ENCODE measurements at regions not wholly inside any gene's neighbourhood (a gene's known extent, or its start where the extent isn't known, plus 50 kb on each side); places are given as distances from the start of the nearest gene placed in this dataset.
A peak's percentile ranks its signal among the peaks of the same experiment; 100 is the strongest.

GRCh38 chr20:34163307-34163706, 51.3 kb upstream of the EIF2S2 start:
- no peak for DNase-seq

- DNase-seq: no peak
Observed at GRCh38 chr20:34164381-34164984, 52.4 kb upstream of the EIF2S2 start.

GRCh38 chr20:34165018-34165619, 53.1 kb upstream of the EIF2S2 start:
- DNase-seq: no peak

- DNase-seq: no peak
Observed at GRCh38 chr20:34171640-34172039, 59.6 kb upstream of the EIF2S2 start.

- no peak for DNase-seq
Observed at GRCh38 chr20:34172926-34173325, 60.9 kb upstream of the EIF2S2 start.

GRCh38 chr20:34175079-34175478, 63.0 kb upstream of the EIF2S2 start:
- DNase-seq: no peak

- DNase-seq: no peak
Observed at GRCh38 chr20:34175879-34176278, 63.8 kb upstream of the EIF2S2 start.

- DNase-seq: no peak
Observed at GRCh38 chr20:34177052-34177451, 64.2 kb upstream of the ASIP start.

- no peak for DNase-seq
Observed at GRCh38 chr20:34179637-34180360, 61.4 kb upstream of the ASIP start.

- DNase-seq: no peak
Observed at GRCh38 chr20:34180460-34181120, 60.6 kb upstream of the ASIP start.

- no peak for DNase-seq
Observed at GRCh38 chr20:34181484-34181883, 59.7 kb upstream of the ASIP start.

- DNase-seq: no peak
Observed at GRCh38 chr20:34185766-34186620, 55.2 kb upstream of the ASIP start.

- no peak for DNase-seq
Observed at GRCh38 chr20:34189572-34190163, 51.6 kb upstream of the ASIP start.

GRCh38 chr20:34190262-34190661, 51.0 kb upstream of the ASIP start:
- DNase-seq: no peak

GRCh38 chr20:34190679-34191090, 50.5 kb upstream of the ASIP start:
- DNase-seq: peak; percentile 56 to 87

Data from NCI-H526 (cell line).